ENCODE measurements at regions not wholly inside any gene's neighbourhood (a gene's known extent, or its start where the extent isn't known, plus 50 kb on each side); places are given as distances from the start of the nearest gene placed in this dataset.

DNA sequence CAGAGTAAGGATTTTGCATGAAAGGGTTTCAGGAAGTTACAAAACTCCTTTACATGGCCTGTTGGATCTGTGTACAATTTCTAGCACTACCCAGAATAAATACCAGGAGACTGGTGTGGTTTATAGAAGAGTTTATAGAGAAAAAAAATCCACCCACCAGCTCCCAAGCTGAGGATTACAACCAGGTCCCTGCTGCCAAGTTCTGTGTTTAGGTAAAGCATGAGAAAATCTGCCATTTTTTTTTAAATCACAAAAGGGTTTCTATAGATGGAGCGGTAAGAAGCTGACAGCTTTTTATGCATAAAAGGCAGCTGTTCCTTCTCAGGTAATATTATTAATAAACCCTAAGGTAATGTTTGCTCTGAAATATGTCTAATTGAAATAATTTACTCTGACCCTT is 545.4 kb upstream of the ZEB2 start:
- H3K27ac ChIP-seq = peak overlapping the region in 1 of 2 donors; percentile 78
- H3K36me3 ChIP-seq (ENCODE audit: low read depth, missing control alignments) = no peaks in the 10 kb centered on the region
- 90 to 95% methylated on average over 1 of the region's 1 CpG for WGBS, 2 donors
- intact Hi-C loops (cut with DNase I; ENCODE audit: low total_unique reads) = no loop called here
- TF ChIP-seq CTCF (IDR thresholded peaks at IDR 0.05) (no peak), POLR2A (IDR thresholded peaks at IDR 0.05) (no peak)
- H3K4me1 ChIP-seq = peaks cover 6% of the 10 kb centered on the region
- DNase-seq = no peak
- H3K4me3 ChIP-seq = no peak overlapping the region
- no peaks in the 10 kb centered on the region for H3K27me3 ChIP-seq
- no peaks in the 10 kb centered on the region for H3K9me3 ChIP-seq

GRCh38 chr2:145064511-145064910 is 544.6 kb upstream of the ZEB2 start:
- no peaks in the 10 kb centered on the region for H3K36me3 ChIP-seq (ENCODE audit: low read depth, missing control alignments)
- peaks cover 6% of the 10 kb centered on the region for H3K4me1 ChIP-seq
- H3K27me3 ChIP-seq = no peaks in the 10 kb centered on the region
- WGBS, 2 donors = 69 to 77% methylated on average over 1 of the region's 1 CpG
- TF ChIP-seq CTCF (IDR thresholded peaks at IDR 0.05) = no peak
- TF ChIP-seq POLR2A (IDR thresholded peaks at IDR 0.05) = no peak
- no peak overlapping the region for H3K27ac ChIP-seq
- intact Hi-C loops (cut with DNase I; ENCODE audit: low total_unique reads) = no loop called here
- DNase-seq = no peak
- no peaks in the 10 kb centered on the region for H3K9me3 ChIP-seq
- H3K4me3 ChIP-seq = no peak overlapping the region

DNA sequence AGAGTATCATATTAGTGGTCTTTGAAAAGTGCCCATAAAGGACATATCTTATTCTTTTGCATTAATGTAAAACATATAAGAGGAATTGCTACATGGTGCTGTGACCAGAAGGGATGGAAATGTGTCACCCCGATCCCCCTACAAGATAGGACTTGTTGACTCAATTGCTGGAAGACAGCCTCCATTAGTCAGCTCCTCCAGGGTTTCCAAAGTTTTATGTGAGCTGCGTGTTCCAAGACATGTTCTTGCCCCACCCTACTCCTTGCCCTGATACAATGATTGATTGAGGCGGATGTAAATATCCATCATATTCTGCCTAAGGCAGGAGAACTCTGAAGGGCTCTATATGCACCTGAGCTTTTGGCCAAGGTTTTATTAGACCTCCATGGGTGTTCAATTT is 541.0 kb upstream of the ZEB2 start:
- peaks cover 6% of the 10 kb centered on the region for H3K4me1 ChIP-seq
- WGBS, 2 donors = 93 to 97% methylated on average over 3 of the region's 3 CpGs
- H3K9me3 ChIP-seq = no peaks in the 10 kb centered on the region
- H3K36me3 ChIP-seq (ENCODE audit: low read depth, missing control alignments) = no peaks in the 10 kb centered on the region
- no peak overlapping the region for H3K4me3 ChIP-seq
- no peaks in the 10 kb centered on the region for H3K27me3 ChIP-seq
- H3K27ac ChIP-seq = no peak overlapping the region
- TF ChIP-seq POLR2A (IDR thresholded peaks at IDR 0.05) (no peak), CTCF (IDR thresholded peaks at IDR 0.05) (no peak)
- DNase-seq = no peak
- intact Hi-C loops (cut with DNase I; ENCODE audit: low total_unique reads) = no loop called here

DNA sequence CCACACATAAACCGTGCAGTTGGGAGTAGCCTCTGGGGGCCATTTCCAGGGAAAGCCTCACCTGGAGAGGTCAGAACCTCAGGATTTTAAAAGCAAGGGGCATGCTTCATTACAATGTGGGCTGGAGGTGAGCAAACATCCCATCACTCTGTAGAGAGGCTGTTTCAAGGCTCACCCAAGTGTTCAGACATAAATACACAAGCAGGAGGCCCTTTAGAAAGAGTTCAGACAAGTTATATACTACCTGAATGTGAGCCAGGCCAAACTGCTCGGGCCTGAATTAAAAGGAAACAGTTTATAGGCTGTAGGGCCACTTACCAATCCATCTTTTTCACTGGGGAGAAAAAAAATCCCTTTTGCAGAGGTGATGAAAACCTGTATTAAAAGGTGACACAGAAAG is 540.0 kb upstream of the ZEB2 start:
- H3K27me3 ChIP-seq = no peaks in the 10 kb centered on the region
- H3K4me1 ChIP-seq = no peaks in the 10 kb centered on the region
- 68 to 76% methylated on average over 2 of the region's 2 CpGs for WGBS, 2 donors
- no peak overlapping the region for H3K4me3 ChIP-seq
- intact Hi-C loops (cut with DNase I; ENCODE audit: low total_unique reads) = no loop called here
- H3K9me3 ChIP-seq = no peaks in the 10 kb centered on the region
- H3K36me3 ChIP-seq (ENCODE audit: low read depth, missing control alignments) = no peaks in the 10 kb centered on the region
- TF ChIP-seq CTCF (IDR thresholded peaks at IDR 0.05) (no peak), POLR2A (IDR thresholded peaks at IDR 0.05) (no peak)
- no peak for DNase-seq
- no peak overlapping the region for H3K27ac ChIP-seq

DNA sequence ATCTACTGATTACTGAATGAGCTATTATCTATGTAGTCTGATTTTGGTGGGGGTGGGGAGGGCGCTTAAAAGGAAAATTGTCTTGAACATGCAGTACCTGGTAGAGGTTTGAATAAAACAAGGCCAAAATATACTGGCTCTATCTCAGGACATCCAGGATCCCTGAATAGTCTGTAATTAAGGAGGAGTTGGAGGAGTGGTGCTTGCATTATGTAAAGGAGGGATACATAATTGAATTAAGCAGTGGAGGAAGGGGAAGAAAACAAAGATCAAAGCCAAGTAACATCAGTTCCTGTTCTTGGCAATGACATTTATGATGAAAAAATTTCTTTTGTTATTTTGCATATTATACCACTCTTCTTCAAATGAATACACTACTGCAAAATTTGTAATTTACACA is 539.4 kb upstream of the ZEB2 start:
- intact Hi-C loops (cut with DNase I; ENCODE audit: low total_unique reads) = no loop called here
- no peaks in the 10 kb centered on the region for H3K9me3 ChIP-seq
- H3K27me3 ChIP-seq = no peaks in the 10 kb centered on the region
- DNase-seq = no peak
- H3K4me3 ChIP-seq = no peak overlapping the region
- no peaks in the 10 kb centered on the region for H3K36me3 ChIP-seq (ENCODE audit: low read depth, missing control alignments)
- no peak overlapping the region for H3K27ac ChIP-seq
- WGBS, 2 donors = 83 to 100% methylated on average over 1 of the region's 1 CpG
- no peaks in the 10 kb centered on the region for H3K4me1 ChIP-seq
- no peak for TF ChIP-seq CTCF (IDR thresholded peaks at IDR 0.05)
- no peak for TF ChIP-seq POLR2A (IDR thresholded peaks at IDR 0.05)

Measured in testis (tissue), 2 donors.